Left lung (tissue), 4 donors: ENCODE measurements at regions not wholly inside any gene's neighbourhood (a gene's known extent, or its start where the extent isn't known, plus 50 kb on each side); places are given as distances from the start of the nearest gene placed in this dataset.
"Not testable (repeated sequence)": the region's sequence is repeated elsewhere in the genome, so short reads cannot be mapped to it uniquely, and the experiment has no call there.

Source experiments
- ATAC-seq: fragments of 200-7000 bp; cut with Tn5 transposase; one replicate; pipeline ENCODE4 v1.9.1; 2020; ENCODE audit warnings: moderate library complexity
- DNase-seq, 4 donors: peaks; one replicate each; pipeline ENCODE4 v3.0.0-alpha.2; 2013 to 2020
- H3K27ac ChIP-seq, 2 donors: fragments of 200-600 bp; sonication (generic) in 1 of 2; one replicate each; pipeline versions ENCODE4 v1.5.0 to v1.8.0; 2020 to 2021
- H3K27me3 ChIP-seq, 2 donors: fragments of 200-600 bp; sonication (generic) in 1 of 2; one replicate each; pipeline versions ENCODE4 v1.5.0 to v1.8.0; 2020 to 2021
- H3K36me3 ChIP-seq, 2 donors: fragments of 200-600 bp; sonication (generic) in 1 of 2; one replicate each; pipeline versions ENCODE4 v1.5.0 to v1.8.0; 2020 to 2021
- H3K4me1 ChIP-seq, 2 donors: fragments of 200-600 bp; one replicate each; pipeline ENCODE4 v1.8.0; 2021
- H3K4me3 ChIP-seq, 2 donors: fragments of 200-600 bp; sonication (generic) in 1 of 2; one replicate each; pipeline versions ENCODE4 v1.5.0 to v1.8.0; 2020 to 2021; ENCODE audit warnings: mild to moderate bottlenecking in 1 of 2
- H3K9me3 ChIP-seq, 2 donors: fragments of 200-600 bp; sonication (generic) in 1 of 2; one replicate each; pipeline versions ENCODE4 v1.5.0 to v1.8.0; 2020 to 2021
- CTCF ChIP-seq, 2 donors: fragments of 200-600 bp; sonication (generic) in 1 of 2; IDR thresholded peaks; one replicate each; pipeline versions ENCODE4 v1.5.0 to v1.8.0; 2021; ENCODE audit warnings: antibody characterized with exemption in 2 of 2
- intact Hi-C, 2 donors: fragments of 100-400 bp; cut with DNase I; formaldehyde crosslinking; loops; one replicate each; pipeline versions ENCODE4 v1.11.2 to v1.14.2; 2022
- donor health status: DM: no; HTN: yes; CAD: no.
- donor health status: DM: no; HTN: no; CAD: no.

GRCh38 chr11:24264868-24265267 lies 232.0 kb upstream of the LUZP2 start:
- ATAC-seq (no peak), DNase-seq (no peak)
- no peak for TF ChIP-seq CTCF (IDR thresholded peaks at IDR 0.05)
- H3K4me3 ChIP-seq: no peak overlapping the region
- no peak overlapping the region for H3K27ac ChIP-seq
- intact Hi-C loops: no loop called here
- H3K4me1 ChIP-seq: no peaks in the 10 kb centered on the region
- no peaks in the 10 kb centered on the region for H3K27me3 ChIP-seq
- H3K9me3 ChIP-seq: peaks cover 0 to 2% of the 10 kb centered on the region in 2 donors
- no peaks in the 10 kb centered on the region for H3K36me3 ChIP-seq

GRCh38 chr11:24267014-24267413 lies 229.8 kb upstream of the LUZP2 start:
- H3K36me3 ChIP-seq: no peaks in the 10 kb centered on the region
- no peak overlapping the region for H3K4me3 ChIP-seq
- intact Hi-C loops: no loop called here
- peaks cover 0 to 2% of the 10 kb centered on the region in 2 donors for H3K9me3 ChIP-seq
- no peak overlapping the region for H3K27ac ChIP-seq
- ATAC-seq: no peak
- no peaks in the 10 kb centered on the region for H3K4me1 ChIP-seq
- DNase-seq: no peak
- no peak for TF ChIP-seq CTCF (IDR thresholded peaks at IDR 0.05)
- H3K27me3 ChIP-seq: no peaks in the 10 kb centered on the region

- ATAC-seq: no peak
- Histone ChIP-seq H3K27me3 (no peaks in the 10 kb centered on the region), H3K36me3 (no peaks in the 10 kb centered on the region), H3K4me1 (no peaks in the 10 kb centered on the region), H3K27ac (no peak overlapping the region), H3K4me3 (no peak overlapping the region), H3K9me3 (peaks cover 0 to 6% of the 10 kb centered on the region in 2 donors)
- TF ChIP-seq CTCF (IDR thresholded peaks at IDR 0.05): no peak
- intact Hi-C loops: no loop called here
- no peak for DNase-seq
Observed at GRCh38 chr11:24271798-24272197, 225.1 kb upstream of the LUZP2 start.

DNA sequence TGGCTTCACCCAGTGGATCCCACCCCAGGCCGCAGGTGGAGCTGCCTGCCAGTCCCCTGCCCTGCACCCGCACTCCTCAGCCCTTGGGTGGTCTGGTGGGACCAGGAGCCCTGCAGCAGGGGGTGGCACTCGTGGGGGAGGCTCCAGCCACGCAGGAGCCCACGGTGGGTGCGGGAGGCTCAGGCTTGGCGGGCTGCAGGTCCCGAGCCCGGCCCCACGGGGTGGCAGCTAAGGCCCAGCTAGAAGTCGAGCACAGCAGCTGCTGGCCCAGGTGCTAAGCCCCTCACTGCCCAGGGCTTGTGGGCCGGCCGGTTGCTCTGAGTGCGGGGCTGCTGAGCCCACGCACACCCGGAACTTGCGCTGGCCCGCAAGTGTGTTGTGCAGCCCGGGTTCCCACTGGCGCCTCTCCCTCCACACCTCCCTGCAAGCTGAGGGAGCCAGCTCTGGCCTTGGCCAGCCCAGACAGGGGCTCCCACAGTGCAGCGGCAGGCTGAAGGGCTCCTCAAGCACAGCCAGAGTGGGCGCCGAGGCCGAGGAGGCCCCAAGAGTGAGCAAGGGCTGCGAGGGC lies 222.6 kb upstream of the LUZP2 start:
- H3K27me3 ChIP-seq: not testable (repeated sequence)

DNA sequence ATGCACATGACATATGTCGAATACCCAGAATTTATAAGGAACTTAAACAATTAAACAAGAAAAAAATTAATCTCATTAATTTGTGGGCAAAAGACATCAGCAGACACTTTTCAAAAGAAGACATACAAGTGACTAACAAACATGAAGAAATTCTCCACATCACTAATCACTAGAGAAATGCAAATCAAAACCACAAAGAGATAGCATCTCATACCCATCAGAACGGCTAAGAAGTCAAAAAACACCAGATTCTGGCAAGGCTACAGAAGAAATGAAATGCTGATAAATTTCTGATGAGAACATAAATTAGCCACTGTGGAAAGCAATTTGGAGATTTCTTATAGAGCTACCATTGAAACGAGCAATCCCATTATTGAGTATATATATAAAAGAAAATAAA lies 210.6 kb upstream of the LUZP2 start:
- Histone ChIP-seq H3K9me3 (peaks cover 0 to 9% of the 10 kb centered on the region in 2 donors), H3K27ac (no peak overlapping the region), H3K4me1 (no peaks in the 10 kb centered on the region), H3K36me3 (no peaks in the 10 kb centered on the region), H3K27me3 (no peaks in the 10 kb centered on the region), H3K4me3 (no peak overlapping the region)
- no peak for TF ChIP-seq CTCF (IDR thresholded peaks at IDR 0.05)
- intact Hi-C loops: no loop called here
- ATAC-seq (no peak), DNase-seq (no peak)

More for the DNA sequence above, 222.6 kb upstream of the LUZP2 start:
- H3K9me3 ChIP-seq, H3K4me1 ChIP-seq, H3K4me3 ChIP-seq, intact Hi-C loops, H3K27ac ChIP-seq, ATAC-seq, H3K36me3 ChIP-seq: not testable (repeated sequence)
- peak in 1 of 4 donors; percentile 71 for DNase-seq

- Histone ChIP-seq H3K9me3 (peaks cover 0 to 5% of the 10 kb centered on the region in 2 donors), H3K27ac (no peak overlapping the region), H3K36me3 (no peaks in the 10 kb centered on the region), H3K4me1 (no peaks in the 10 kb centered on the region), H3K4me3 (no peak overlapping the region), H3K27me3 (no peaks in the 10 kb centered on the region)
- intact Hi-C loops: no loop called here
- TF ChIP-seq CTCF (IDR thresholded peaks at IDR 0.05): no peak
- DNase-seq (no peak), ATAC-seq (no peak)
Observed at GRCh38 chr11:24289301-24289700, 207.6 kb upstream of the LUZP2 start.
